GM10266 (cell line): ENCODE measurements at regions not wholly inside any gene's neighbourhood (a gene's known extent, or its start where the extent isn't known, plus 50 kb on each side); places are given as distances from the start of the nearest gene placed in this dataset.

Experiments used
- DNase-seq: peaks from one replicate; pipeline ENCODE4 v3.0.0; 2012; ENCODE audit errors: extremely low spot score
- CTCF ChIP-seq: IDR thresholded peaks from 2 replicates; pipeline ENCODE4 v1.5.1; 2012; ENCODE audit warnings: mild to moderate bottlenecking, low read depth; ENCODE audit not compliant: control insufficient read depth, insufficient read depth; ENCODE audit errors: missing control alignments

GRCh38 chr1:188895611-188896010, 1582.1 kb downstream of the BRINP3 start:
- no peak for DNase-seq
- TF ChIP-seq CTCF: no peak

GRCh38 chr1:188903241-188903640, 1574.4 kb downstream of the BRINP3 start:
- DNase-seq: no peak
- no peak for TF ChIP-seq CTCF

GRCh38 chr1:188904201-188904600, 1573.5 kb downstream of the BRINP3 start:
- no peak for DNase-seq
- TF ChIP-seq CTCF: no peak

- DNase-seq: no peak
- TF ChIP-seq CTCF: no peak
These were observed 1570.6 kb downstream of the BRINP3 start for GRCh38 chr1:188906921-188907641.

- no peak for DNase-seq
- no peak for TF ChIP-seq CTCF
These were observed 1547.3 kb downstream of the BRINP3 start for GRCh38 chr1:188930382-188930781.

- no peak for TF ChIP-seq CTCF
These were observed 1546.2 kb downstream of the BRINP3 start for GRCh38 chr1:188931506-188931905.

GRCh38 chr1:188937965-188938551, 1539.6 kb downstream of the BRINP3 start:
- DNase-seq: no peak
- TF ChIP-seq CTCF: no peak

More at GRCh38 chr1:188931506-188931905, 1546.2 kb downstream of the BRINP3 start:
- DNase-seq: no peak
